GM19238 (cell line): ENCODE measurements at regions not wholly inside any gene's neighbourhood (a gene's known extent, or its start where the extent isn't known, plus 50 kb on each side); places are given as distances from the start of the nearest gene placed in this dataset.

Experiments used
- DNase-seq: peaks from one replicate; pipeline ENCODE4 v3.0.0; 2011; ENCODE audit warnings: low spot score; ENCODE audit not compliant: insufficient read length

DNA sequence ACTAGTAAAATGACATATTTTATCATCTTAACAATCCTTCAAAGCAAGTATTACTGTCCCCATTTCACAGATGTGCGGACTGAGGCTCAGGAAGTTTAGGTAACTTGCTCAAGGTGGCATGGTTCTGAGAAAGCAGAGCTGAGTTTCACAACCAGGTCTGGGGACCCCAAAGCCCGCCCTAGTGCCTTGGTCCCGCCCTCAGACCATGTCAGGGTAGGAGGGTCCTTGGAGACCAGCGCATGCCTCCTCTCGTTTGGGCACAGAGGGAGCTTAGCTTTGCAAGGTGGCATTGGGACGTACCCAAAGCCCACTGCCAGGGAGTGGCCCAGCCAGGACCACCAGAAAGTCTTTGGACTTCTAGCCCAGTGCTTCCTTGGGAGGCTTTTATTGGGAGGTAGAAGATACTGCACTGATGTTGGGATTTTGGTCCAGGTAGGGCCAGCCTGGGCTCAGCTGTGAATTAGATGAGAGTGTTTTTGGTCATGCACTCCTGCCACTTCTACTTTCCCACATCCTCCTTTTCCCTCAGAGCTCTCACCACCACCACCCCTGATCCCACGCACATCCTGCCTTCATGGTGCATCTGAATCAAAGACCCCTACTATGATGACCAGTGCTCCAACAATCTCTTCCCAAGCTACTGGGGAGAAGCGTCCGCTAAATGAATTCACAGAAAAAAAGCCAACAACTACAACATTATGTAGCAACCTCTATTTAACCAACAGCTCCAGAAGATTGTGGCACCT, 307.9 kb downstream of the TLE3 start:
- DNase-seq = no peak

GRCh38 chr15:69790632-69791031, 307.1 kb downstream of the TLE3 start:
- DNase-seq = no peak

GRCh38 chr15:69792823-69793222, 304.9 kb downstream of the TLE3 start:
- DNase-seq = no peak

GRCh38 chr15:69793431-69793780, 304.3 kb downstream of the TLE3 start:
- DNase-seq = no peak

DNA sequence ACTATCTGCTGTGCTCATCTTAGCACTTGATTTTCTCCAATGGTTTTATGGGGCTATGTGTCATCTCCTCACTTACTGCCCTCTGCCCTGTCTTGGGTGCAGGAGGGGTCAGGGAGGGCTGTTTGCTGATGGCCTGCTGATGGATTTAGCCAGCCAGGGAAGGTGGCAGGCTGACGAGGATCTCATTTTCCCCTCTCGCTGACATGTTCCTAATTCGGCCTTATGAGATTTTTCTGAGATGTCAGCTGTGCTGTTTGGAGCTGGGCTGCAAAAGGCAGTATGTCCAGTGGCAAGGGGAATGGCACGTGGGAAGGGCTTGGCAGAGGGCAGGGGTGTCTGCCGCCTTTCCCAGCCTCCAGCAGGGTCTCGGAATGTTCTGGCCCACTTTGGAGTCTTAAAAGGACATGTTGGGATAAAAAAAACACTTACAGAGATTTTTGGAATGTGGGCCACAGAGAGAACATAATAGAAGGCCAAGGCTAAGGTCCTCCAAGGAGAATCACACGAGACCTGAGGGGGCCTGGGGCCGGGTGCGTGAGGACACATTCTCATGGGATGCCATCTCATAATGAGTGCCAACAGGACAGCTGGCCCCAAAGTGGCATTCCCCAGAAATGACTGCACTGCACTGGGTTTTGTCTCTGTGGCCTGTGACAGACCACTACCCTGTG, 303.8 kb downstream of the TLE3 start:
- DNase-seq = no peak

DNA sequence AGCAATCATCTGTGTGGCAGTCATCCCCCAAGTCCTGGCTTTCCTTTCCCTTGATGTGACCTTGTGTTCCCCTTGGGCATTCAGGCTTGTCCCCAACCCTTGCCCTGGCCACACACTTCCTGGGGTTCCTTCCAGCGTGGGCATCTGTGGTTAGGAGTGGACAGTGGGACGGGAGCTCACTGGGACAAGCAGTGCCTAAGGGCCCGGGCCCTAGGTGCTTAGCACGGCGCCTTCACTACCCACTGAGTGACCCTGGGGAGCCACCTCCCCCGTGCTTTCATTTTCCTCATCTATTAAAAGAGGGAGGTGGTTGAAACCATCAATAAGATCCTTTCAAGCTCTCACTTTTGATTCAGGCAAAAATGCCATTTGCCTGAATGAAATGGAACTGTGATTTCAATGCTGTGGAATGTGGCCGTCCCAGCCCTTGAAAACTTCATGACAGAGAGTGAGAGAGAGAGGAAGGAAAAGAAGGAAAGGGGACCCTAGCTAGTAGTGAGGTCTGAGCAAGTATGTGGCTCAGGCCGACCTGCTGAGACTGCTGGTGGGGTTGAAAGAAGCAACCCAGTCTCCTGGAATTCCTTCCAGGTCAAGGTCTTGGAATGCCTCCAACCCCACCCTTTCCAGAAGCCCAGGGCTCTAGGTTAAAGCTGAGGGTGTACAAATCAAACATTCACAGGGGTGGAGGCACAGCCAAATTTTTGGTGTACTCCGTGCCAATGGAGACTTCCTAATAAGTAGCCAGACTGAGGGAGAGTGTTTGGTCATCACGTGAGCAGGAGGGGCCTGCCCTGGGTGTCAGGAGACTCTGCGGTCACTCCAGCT, 302.9 kb downstream of the TLE3 start:
- no peak for DNase-seq

GRCh38 chr15:69795601-69796000, 302.1 kb downstream of the TLE3 start:
- DNase-seq = no peak

DNA sequence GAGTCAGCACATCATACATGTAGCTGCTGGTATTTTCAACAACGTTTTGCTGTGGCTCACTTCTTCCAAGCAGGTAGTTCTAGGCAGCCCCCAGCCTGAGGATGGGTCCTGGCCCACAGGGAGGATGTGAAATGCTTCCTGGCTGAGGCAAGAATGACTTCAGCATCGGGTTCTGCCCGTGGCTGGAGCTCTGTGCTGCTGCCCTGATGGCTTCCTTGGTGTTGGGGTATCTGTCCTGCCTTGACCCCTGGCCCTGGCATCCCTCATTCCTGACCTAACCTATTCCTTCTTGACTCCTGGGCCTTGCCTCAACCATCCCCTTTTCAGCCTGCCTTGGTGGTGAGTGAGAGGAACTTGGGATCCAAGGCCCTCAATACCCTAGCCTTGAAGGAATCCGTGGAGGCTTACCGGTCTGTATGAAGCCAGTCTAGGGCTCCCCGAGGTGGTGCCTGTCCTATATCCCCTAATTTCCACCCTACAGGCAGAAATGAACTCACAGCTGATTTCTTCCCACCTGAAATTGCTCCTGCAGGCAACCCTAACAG, 300.6 kb downstream of the TLE3 start:
- DNase-seq = no peak

DNA sequence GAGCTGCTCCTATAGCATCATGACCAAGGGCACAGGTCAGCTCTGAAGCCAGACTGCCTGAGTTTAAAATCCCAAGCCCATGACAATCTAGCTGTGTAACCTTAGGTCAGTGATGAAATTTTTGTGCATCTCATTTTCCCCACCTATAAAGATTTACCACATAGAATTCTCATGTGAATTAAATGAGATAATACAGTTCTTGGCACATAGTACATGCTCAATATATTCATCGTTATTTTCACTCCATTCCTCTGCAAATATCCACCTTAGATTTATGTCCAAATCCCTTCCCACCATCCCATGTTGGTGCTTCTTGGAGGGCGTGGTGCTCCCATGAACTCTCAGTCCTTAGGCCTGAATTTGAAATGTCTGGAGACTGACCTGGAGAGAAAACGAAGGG, 300.1 kb downstream of the TLE3 start:
- no peak for DNase-seq

- DNase-seq = no peak
Observed at GRCh38 chr15:69798481-69799250, 299.1 kb downstream of the TLE3 start.

GRCh38 chr15:69801144-69801543, 296.6 kb downstream of the TLE3 start:
- DNase-seq = no peak

DNA sequence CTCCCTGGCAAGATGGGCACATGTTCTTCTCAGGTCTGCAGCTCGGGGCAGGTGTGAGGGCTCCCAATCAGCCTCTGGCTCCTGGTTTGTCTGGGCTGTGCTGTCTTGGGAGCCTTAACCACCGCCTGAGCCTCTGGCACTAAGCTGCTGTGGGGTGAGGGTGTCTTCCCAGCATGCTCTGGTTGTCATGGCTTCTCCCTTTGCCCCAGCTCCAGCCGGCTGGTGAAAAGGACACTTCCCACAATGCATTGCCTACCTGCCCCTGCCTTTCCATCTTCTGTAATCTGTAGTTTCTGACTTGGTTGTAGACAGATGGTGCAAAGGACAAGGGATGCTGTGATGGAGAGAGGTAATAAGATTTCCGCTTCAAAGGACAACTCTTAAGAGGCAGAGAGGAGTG, 295.3 kb downstream of the TLE3 start:
- no peak for DNase-seq

GRCh38 chr15:69804786-69805185, 292.9 kb downstream of the TLE3 start:
- DNase-seq = no peak

DNA sequence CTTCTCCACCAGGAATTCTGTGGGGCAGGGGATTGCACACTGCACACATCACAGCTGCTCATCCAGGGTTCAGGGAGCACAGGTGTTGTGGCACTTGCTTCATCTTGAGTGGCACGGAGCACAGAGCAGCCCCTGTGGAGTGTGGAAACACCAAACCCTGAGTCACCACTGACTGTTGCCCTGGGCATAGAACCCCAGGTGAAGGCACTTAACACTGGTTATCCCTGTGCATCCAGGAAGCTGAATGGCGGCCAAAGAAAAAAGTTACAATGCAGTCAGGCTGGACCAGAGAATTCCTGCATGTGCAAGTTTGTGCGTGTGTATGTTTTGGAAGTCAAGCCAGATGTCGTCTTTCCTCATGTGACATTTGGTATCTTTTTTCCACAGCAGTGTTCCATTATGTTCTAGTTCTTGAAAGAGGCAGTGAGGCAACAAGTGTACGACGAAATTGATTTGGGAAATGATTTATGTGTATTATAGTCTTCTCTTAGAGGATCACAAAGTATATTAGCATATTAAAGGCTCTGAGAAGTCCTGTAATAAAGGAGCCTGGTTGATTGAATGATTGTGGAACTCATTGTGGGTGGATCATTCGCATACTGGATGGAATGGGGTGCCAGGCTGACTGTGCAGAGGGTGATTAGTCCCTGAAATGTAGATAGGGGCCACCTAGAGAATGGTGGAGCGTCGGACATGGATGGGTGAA, 292.3 kb downstream of the TLE3 start:
- DNase-seq = no peak

- DNase-seq = no peak
Observed at GRCh38 chr15:69806287-69806915, 291.3 kb downstream of the TLE3 start.

DNA sequence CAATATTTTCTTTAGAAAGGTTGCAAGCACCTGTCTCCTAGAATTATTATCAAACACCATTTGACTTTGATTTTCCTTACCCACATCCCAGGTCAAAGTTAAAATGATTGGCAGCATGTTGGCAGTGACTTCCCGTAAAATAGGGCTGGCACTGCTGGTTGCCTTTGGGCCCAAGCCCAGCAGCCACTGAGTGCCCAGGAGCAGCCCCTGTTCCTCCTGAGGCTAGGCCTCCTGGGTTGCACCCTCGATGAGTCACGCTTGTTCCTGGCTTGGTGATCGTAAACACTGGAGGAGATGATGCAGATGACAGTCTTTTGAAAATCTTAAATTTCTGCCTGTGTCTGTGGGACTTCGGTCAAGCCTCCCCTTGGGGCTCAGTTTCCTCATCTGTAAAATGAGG, 290.0 kb downstream of the TLE3 start:
- no peak for DNase-seq

DNA sequence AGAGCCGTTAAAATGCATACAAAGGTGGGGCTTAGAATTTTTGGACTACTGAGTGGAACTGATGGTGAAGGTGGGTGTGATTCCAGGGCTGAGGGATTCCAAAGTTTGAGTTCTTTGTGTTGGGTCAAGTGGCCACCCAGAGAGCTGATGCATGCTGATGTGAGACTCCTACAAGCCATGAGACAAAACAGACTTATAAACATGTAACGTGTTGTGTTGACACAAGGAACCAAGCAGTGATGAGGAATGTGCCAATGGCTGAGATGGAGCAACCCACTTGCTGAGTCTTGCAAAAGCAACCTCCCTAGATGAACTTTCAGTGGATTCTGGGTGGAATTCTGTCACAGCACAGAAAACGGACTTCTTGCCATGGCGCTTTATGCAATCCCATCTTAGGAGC, 289.0 kb downstream of the TLE3 start:
- DNase-seq = no peak

DNA sequence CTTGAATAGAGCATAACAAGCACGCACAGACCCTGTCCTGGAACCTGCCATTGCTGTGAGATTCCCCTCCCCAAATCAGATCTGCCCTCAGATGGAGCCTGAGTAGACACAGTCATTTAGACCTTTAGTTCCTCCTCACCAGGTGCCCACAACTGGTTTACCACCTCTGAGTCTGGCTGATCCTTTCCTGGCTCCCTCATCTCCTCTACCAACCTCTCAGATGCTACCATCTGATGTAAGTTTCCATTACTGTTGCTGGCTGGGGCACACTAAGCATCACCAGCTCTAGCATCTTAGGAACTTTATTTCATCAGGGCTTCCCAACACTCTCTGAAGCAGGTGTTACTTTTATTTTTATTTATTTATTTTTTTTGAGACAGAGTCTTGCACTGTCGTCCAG, 288.3 kb downstream of the TLE3 start:
- no peak for DNase-seq

DNA sequence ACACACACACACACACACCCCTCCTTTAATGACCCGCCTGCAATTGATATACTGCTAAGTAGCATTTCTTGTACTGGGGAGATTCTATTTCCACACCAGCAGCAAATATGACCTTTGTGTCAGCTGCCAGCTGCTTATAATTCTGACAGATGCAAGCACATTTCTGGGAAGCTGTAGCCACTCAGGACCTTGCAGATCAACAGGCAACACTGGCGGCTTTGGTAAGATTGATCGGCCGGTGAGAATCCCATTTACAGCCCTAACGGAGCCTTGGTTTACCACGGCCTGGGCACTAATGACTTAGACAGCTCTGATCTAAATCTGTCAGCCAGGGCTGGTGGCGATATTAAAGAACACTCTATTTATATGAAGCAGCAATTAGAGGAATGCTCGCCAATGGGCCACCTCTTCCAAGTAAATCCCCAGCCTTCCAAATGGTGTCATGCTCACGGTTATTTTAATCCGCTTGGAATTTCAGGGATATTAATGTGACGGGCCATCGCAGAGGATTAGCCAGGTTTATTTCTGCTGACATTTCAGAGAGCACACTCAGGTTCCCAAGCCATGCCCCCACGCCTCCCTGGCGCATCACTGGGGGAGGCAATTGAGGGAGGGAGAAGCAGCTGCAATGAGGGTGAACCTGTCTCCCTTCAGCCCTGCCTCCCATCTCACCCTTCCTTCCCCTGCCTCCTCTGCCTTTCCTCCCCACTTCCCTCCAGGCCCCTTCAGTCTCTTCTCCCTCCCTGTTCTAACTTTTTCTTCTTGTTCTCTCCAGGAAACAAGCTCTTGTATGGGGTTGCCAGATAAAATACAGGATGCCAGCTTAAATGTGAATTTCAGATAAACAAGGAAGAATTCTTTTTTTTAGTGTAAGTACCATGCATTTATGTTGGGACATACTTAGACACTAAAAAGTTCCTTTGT, 287.0 kb downstream of the TLE3 start:
- no peak for DNase-seq
